ENCODE measurements at regions not wholly inside any gene's neighbourhood (a gene's known extent, or its start where the extent isn't known, plus 50 kb on each side); places are given as distances from the start of the nearest gene placed in this dataset.
A peak's percentile ranks its signal among the peaks of the same experiment; 100 is the strongest.

DNA sequence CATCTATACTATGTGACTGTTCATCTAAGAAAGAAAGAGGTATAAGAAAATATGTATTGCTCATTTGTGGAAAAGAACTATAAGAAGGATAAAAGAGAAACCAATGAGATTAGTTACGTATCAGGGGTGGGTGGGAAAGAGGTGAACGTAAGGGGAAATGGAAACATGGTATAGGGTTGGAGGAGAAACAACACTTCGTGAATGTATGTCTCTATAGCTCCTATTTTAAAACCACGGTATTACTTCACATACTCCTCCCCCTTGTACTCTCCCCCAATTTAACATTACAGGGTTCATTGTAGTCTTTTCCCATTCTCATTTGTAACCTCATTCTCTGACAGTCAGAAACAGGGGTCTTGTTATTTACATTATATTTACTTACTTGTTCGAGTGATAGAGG is 120.4 kb downstream of the FOXG1 start:
- H3K27me3 ChIP-seq (ENCODE audit: control insufficient read depth, insufficient read depth, low read length) = no peaks in the 10 kb centered on the region
- FAIRE-seq = no peak
- H3K4me3 ChIP-seq (ENCODE audit: low read depth, low read length) = no peak overlapping the region
- TF ChIP-seq, protein P1, sequence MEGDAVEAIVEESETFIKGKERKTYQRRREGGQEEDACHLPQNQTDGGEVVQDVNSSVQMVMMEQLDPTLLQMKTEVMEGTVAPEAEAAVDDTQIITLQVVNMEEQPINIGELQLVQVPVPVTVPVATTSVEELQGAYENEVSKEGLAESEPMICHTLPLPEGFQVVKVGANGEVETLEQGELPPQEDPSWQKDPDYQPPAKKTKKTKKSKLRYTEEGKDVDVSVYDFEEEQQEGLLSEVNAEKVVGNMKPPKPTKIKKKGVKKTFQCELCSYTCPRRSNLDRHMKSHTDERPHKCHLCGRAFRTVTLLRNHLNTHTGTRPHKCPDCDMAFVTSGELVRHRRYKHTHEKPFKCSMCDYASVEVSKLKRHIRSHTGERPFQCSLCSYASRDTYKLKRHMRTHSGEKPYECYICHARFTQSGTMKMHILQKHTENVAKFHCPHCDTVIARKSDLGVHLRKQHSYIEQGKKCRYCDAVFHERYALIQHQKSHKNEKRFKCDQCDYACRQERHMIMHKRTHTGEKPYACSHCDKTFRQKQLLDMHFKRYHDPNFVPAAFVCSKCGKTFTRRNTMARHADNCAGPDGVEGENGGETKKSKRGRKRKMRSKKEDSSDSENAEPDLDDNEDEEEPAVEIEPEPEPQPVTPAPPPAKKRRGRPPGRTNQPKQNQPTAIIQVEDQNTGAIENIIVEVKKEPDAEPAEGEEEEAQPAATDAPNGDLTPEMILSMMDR (IDR thresholded peaks at IDR 0.05; ENCODE audit: insufficient read depth, low read length, severe bottlenecking) = no peak
- H3K36me3 ChIP-seq (ENCODE audit: control insufficient read depth, insufficient read depth, low read length) = no peaks in the 10 kb centered on the region
- DNase-seq (ENCODE audit: low read depth) = no peak

DNA sequence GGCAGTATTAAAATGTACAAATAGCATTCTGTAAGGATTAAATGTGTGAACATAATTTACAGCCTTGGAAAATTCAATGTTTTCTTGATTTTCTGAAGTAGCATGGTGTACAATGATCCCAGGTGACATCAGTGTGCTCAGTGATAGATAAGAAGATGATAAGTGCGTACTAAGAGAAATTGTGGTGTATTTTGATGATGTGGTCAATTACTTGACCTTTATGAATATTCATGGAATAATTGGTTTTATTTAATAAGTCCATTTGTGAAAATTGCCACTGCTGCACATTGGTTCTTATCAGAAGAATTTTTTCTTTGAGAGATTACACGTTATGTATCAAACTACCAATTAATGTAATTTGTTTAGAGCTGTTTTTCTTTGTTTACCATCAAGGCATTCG is 128.8 kb downstream of the FOXG1 start:
- FAIRE-seq = no peak
- no peak overlapping the region for H3K4me3 ChIP-seq (ENCODE audit: low read depth, low read length)
- H3K36me3 ChIP-seq (ENCODE audit: control insufficient read depth, insufficient read depth, low read length) = no peaks in the 10 kb centered on the region
- TF ChIP-seq, protein P1 (IDR thresholded peaks at IDR 0.05; ENCODE audit: insufficient read depth, low read length, severe bottlenecking) = no peak
- DNase-seq (ENCODE audit: low read depth) = no peak
- H3K27me3 ChIP-seq (ENCODE audit: control insufficient read depth, insufficient read depth, low read length) = no peaks in the 10 kb centered on the region

DNA sequence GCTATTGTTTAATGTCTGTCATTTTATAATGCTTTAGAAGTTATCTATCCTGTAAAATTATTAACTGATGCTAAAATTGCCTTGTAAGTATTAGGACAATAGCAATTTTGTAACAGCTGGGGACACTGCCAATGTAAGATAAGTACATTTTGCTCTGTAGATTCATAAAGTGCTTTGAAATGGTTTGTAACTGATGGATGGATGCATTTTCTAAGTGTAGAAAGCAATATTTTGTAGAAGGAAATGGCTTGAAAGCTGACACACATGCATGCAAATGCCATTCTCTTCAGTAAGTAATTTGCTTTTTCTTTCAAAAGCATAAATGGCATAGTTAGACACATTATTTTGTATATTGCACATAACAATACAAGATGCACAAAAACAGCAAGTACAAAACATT is 129.8 kb downstream of the FOXG1 start:
- Histone ChIP-seq H3K27me3 (ENCODE audit: control insufficient read depth, insufficient read depth, low read length) (no peaks in the 10 kb centered on the region), H3K36me3 (ENCODE audit: control insufficient read depth, insufficient read depth, low read length) (no peaks in the 10 kb centered on the region), H3K4me3 (ENCODE audit: low read depth, low read length) (no peak overlapping the region)
- DNase-seq (ENCODE audit: low read depth) = no peak
- no peak for FAIRE-seq
- TF ChIP-seq, protein P1 (IDR thresholded peaks at IDR 0.05; ENCODE audit: insufficient read depth, low read length, severe bottlenecking) = no peak

DNA sequence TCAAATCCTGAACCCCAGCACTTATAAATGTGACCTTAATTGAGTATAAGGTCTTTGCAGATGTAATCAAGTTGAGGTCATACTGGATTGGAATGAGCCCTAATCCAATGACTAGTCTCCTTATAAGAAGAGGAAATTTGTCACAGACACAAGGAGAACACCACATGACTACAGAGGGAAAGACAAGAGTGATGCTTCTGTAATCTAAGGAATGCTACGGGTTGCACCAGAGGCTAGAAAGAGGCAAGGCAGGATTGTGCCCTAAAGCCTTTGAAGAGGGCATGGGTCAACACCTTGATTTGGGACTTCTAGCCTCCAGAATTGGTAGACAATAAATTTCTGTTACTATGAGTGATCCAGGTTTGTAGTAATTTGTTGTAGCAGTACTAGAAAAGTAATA is 135.0 kb downstream of the FOXG1 start:
- no peaks in the 10 kb centered on the region for H3K27me3 ChIP-seq (ENCODE audit: control insufficient read depth, insufficient read depth, low read length)
- FAIRE-seq (no peak), DNase-seq (ENCODE audit: low read depth) (no peak)
- H3K36me3 ChIP-seq (ENCODE audit: control insufficient read depth, insufficient read depth, low read length) = no peaks in the 10 kb centered on the region
- H3K4me3 ChIP-seq (ENCODE audit: low read depth, low read length) = no peak overlapping the region
- TF ChIP-seq, protein P1 (IDR thresholded peaks at IDR 0.05; ENCODE audit: insufficient read depth, low read length, severe bottlenecking) = no peak

DNA sequence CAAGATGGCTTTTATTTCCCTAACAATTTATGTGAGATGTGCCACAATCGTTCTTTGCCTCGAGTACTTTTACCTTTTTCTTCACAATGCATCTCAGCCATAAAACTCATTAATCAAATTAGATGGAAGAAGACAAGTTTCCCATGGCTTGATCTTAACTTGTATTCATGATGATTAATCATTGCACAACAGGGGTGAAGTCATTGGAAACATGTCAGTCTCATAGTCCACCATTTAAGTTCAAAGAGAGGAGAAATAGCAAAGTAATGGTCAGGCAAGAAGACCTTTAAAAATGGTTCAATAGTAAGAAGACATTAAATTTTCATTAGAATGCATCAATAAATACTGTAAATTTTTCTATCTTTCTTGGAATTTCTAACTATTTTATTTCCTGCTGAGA is 136.3 kb downstream of the FOXG1 start:
- no peaks in the 10 kb centered on the region for H3K36me3 ChIP-seq (ENCODE audit: control insufficient read depth, insufficient read depth, low read length)
- FAIRE-seq = no peak
- H3K27me3 ChIP-seq (ENCODE audit: control insufficient read depth, insufficient read depth, low read length) = no peaks in the 10 kb centered on the region
- TF ChIP-seq, protein P1 (IDR thresholded peaks at IDR 0.05; ENCODE audit: insufficient read depth, low read length, severe bottlenecking) = no peak
- H3K4me3 ChIP-seq (ENCODE audit: low read depth, low read length) = no peak overlapping the region
- DNase-seq (ENCODE audit: low read depth) = peak; percentile 53

DNA sequence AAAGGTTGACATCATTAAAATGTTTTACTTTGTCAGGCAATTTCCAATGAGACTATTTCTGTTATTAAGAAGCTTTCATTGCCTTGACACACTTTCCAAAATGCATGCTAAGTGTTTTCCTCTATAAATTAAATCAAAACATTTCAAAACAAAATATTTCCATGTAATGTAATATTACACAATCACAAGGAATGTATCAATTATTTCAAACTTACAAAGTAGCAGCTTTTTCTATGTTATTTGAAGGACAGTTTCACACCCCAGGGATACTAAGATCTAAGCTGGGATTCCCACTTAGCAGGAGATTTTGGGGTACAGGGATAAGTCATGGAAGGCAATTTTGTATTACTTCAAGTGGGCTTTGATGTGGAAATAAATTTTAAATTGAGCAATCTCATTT is 144.9 kb downstream of the FOXG1 start:
- DNase-seq (ENCODE audit: low read depth) (no peak), FAIRE-seq (no peak)
- Histone ChIP-seq H3K36me3 (ENCODE audit: control insufficient read depth, insufficient read depth, low read length) (no peaks in the 10 kb centered on the region), H3K27me3 (ENCODE audit: control insufficient read depth, insufficient read depth, low read length) (no peaks in the 10 kb centered on the region), H3K4me3 (ENCODE audit: low read depth, low read length) (no peak overlapping the region)
- TF ChIP-seq, protein P1 (IDR thresholded peaks at IDR 0.05; ENCODE audit: insufficient read depth, low read length, severe bottlenecking) = no peak
